H1 (cell line): ENCODE measurements at regions not wholly inside any gene's neighbourhood (a gene's known extent, or its start where the extent isn't known, plus 50 kb on each side); places are given as distances from the start of the nearest gene placed in this dataset.

Experiments
- CTCF ChIA-PET: fragments of 300-600 bp; sonication (Branson Sonifier 250); formaldehyde crosslinking; loops from one replicate; lab custom pipeline; 2021; ENCODE audit not compliant: partially characterized antibody; lab: Charles Lee
- POLR2A ChIA-PET: fragments of 300-600 bp; sonication (Branson Sonifier 250); formaldehyde crosslinking; loops from one replicate; lab custom pipeline; 2021; ENCODE audit warnings: inconsistent platforms; ENCODE audit not compliant: partially characterized antibody; lab: Charles Lee
- DNase-seq, 2 experiments: peaks; one replicate each; pipeline versions ENCODE4 v3.0.0 to v3.0.0-alpha.2; 2010 to 2022; ENCODE audit warnings: low spot score in 2 of 2, low read depth in 1 of 2, mixed read lengths in 1 of 2
- FAIRE-seq: peaks from 2 replicates; lab custom pipeline; 2011; peaks lifted over from hg19 to GRCh38; lab: Jason Lieb, UNC
- H2AFZ ChIP-seq: 2 replicates; pipeline ENCODE4 v1.8.1; 2012; ENCODE audit warnings: low read length, inconsistent platforms
- H2AK5ac ChIP-seq: 2 replicates; pipeline ENCODE4 v1.6.1; 2013; ENCODE audit warnings: low read depth, low read length
- H2BK120ac ChIP-seq: replicated peaks from 2 replicates; pipeline ENCODE3; 2013; ENCODE audit warnings: low read depth, low read length, inconsistent platforms
- H2BK12ac ChIP-seq: 2 replicates; pipeline ENCODE4 v1.6.1; 2013; ENCODE audit warnings: low read depth, low read length
- H2BK15ac ChIP-seq: 2 replicates; pipeline ENCODE4 v1.6.1; 2013; ENCODE audit warnings: low read length
- H2BK20ac ChIP-seq: 2 replicates; pipeline ENCODE4 v1.6.1; 2013; ENCODE audit warnings: low read length
- H2BK5ac ChIP-seq: 2 replicates; pipeline ENCODE4 v1.6.1; 2013; ENCODE audit warnings: low read depth, low read length
- H3K14ac ChIP-seq: 2 replicates; pipeline ENCODE4 v1.6.1; 2013; ENCODE audit warnings: inconsistent platforms; ENCODE audit not compliant: insufficient read length
- H3K18ac ChIP-seq: 2 replicates; pipeline ENCODE4 v1.6.1; 2013; ENCODE audit warnings: low read length; ENCODE audit errors: extremely low read depth
- H3K23ac ChIP-seq: 2 replicates; pipeline ENCODE4 v1.6.1; 2013; ENCODE audit warnings: inconsistent platforms; ENCODE audit not compliant: insufficient read length
- H3K23me2 ChIP-seq: 2 replicates; pipeline ENCODE4 v1.6.1; 2013; ENCODE audit warnings: low read depth, low read length
- H3K27ac ChIP-seq: 2 replicates; pipeline ENCODE4 v1.6.1; 2011; ENCODE audit warnings: low read depth, low read length, inconsistent platforms
- H3K27me3 ChIP-seq, 4 experiments: replicated peaks in 1 of 4; 1 replicate in 1 of 4; 2 replicates in 3 of 4; pipeline versions ENCODE4 v1.6.1 to v1.8.1; 2011 to 2013; ENCODE audit warnings: low read length in 3 of 4, mild to moderate bottlenecking in 3 of 4, inconsistent platforms in 2 of 4, mixed read lengths in 2 of 4, moderate library complexity in 1 of 4; ENCODE audit not compliant: control insufficient read depth in 3 of 4, insufficient read depth in 3 of 4; ENCODE audit errors: extremely low read depth in 1 of 4
- H3K36me3 ChIP-seq, 4 experiments: 2 replicates each; pipeline versions ENCODE4 v1.6.1 to v1.8.1; 2011 to 2013; ENCODE audit warnings: mild to moderate bottlenecking in 4 of 4, low read length in 3 of 4, moderate library complexity in 2 of 4, control low read depth in 1 of 4, inconsistent platforms in 1 of 4; ENCODE audit not compliant: insufficient read depth in 4 of 4, control insufficient read depth in 2 of 4
- H3K4ac ChIP-seq: replicated peaks from 2 replicates; pipeline ENCODE3; 2013; ENCODE audit warnings: low read length, low read depth, mixed read lengths, inconsistent platforms; ENCODE audit not compliant: insufficient read length
- H3K4me1 ChIP-seq, 4 experiments: replicated peaks in 1 of 4; 1 replicate in 1 of 4; 2 replicates in 3 of 4; pipeline versions ENCODE4 v1.6.1 to v1.8.1; 2011 to 2013; ENCODE audit warnings: low read length in 3 of 4, inconsistent platforms in 2 of 4, mixed read lengths in 1 of 4; ENCODE audit not compliant: insufficient read depth in 4 of 4, control insufficient read depth in 3 of 4
- H3K4me2 ChIP-seq, 2 experiments: 2 replicates each; pipeline versions ENCODE4 v1.6.1 to v1.8.1; 2011 to 2013; ENCODE audit warnings: low read depth in 2 of 2, low read length in 2 of 2, control low read depth in 1 of 2, inconsistent platforms in 1 of 2, mild to moderate bottlenecking in 1 of 2; ENCODE audit not compliant: insufficient read depth in 1 of 2
- H3K4me3 ChIP-seq, 4 experiments: fragments of 200-600, 300-600 bp in 1 of 4; sonication (generic), shearing (Covaris generic), sonication (Bioruptor Twin) in 1 of 4; 2 replicates each; pipeline versions ENCODE4 v1.5.1 to v1.8.1; 2011 to 2016; ENCODE audit warnings: low read length in 4 of 4, low read depth in 3 of 4, control low read depth in 2 of 4, inconsistent platforms in 2 of 4, mild to moderate bottlenecking in 2 of 4, mixed read lengths in 1 of 4, moderate library complexity in 1 of 4; ENCODE audit not compliant: insufficient read depth in 2 of 4; ENCODE audit errors: extremely low read depth in 1 of 4
- H3K56ac ChIP-seq: replicated peaks from 2 replicates; pipeline ENCODE3; 2013; ENCODE audit warnings: low read depth, mild to moderate bottlenecking, mixed read lengths, low read length, inconsistent platforms; ENCODE audit not compliant: insufficient read length
- H3K79me1 ChIP-seq: 2 replicates; pipeline ENCODE4 v1.6.1; 2013; ENCODE audit warnings: low read depth, low read length, control low read depth
- H3K79me2 ChIP-seq, 2 experiments: 2 replicates each; pipeline versions ENCODE4 v1.6.1 to v1.8.1; 2012 to 2013; ENCODE audit warnings: low read length in 2 of 2, mild to moderate bottlenecking in 2 of 2, inconsistent platforms in 1 of 2; ENCODE audit not compliant: insufficient read depth in 2 of 2, control insufficient read depth in 1 of 2
- H3K9ac ChIP-seq, 4 experiments: replicated peaks in 1 of 4; 1 replicate in 1 of 4; 2 replicates in 3 of 4; pipeline versions ENCODE4 v1.6.1 to v1.8.1; 2011 to 2013; ENCODE audit warnings: low read depth in 3 of 4, low read length in 3 of 4, control low read depth in 2 of 4, mild to moderate bottlenecking in 2 of 4, moderate library complexity in 2 of 4, inconsistent platforms in 1 of 4; ENCODE audit errors: extremely low read depth in 1 of 4
- H3K9me3 ChIP-seq, 2 experiments: 2 replicates each; pipeline versions ENCODE4 v1.6.1 to v1.8.1; 2012 to 2013; ENCODE audit warnings: mild to moderate bottlenecking in 2 of 2, moderate library complexity in 2 of 2, control low read depth in 1 of 2, inconsistent platforms in 1 of 2, low read depth in 1 of 2, low read length in 1 of 2, mixed read lengths in 1 of 2; ENCODE audit not compliant: insufficient read depth in 2 of 2
- H4K20me1 ChIP-seq, 2 experiments: replicated peaks in 1 of 2; 2 replicates each; pipeline versions ENCODE3 to v1.8.1; 2011 to 2013; ENCODE audit warnings: inconsistent platforms in 2 of 2, low read length in 2 of 2, mild to moderate bottlenecking in 1 of 2; ENCODE audit not compliant: insufficient read depth in 2 of 2, control insufficient read depth in 1 of 2
- H4K5ac ChIP-seq: 2 replicates; pipeline ENCODE4 v1.6.1; 2013; ENCODE audit warnings: low read length, low read depth, mixed read lengths, inconsistent platforms; ENCODE audit not compliant: insufficient read length
- H4K8ac ChIP-seq: 2 replicates; pipeline ENCODE4 v1.8.0; 2013; ENCODE audit warnings: mild to moderate bottlenecking, moderate library complexity, low read length, inconsistent platforms; ENCODE audit not compliant: insufficient read depth; ENCODE audit errors: extremely low read depth
- H4K91ac ChIP-seq: replicated peaks from 2 replicates; pipeline ENCODE3; 2013; ENCODE audit warnings: low read length, mixed read lengths, inconsistent platforms; ENCODE audit not compliant: insufficient read length
- CHD7 ChIP-seq: fragments of 300-600 bp; sonication (generic); IDR thresholded peaks from 2 replicates; pipeline ENCODE4 v1.7.1; 2012; ENCODE audit warnings: low read length, moderate library complexity, mild to moderate bottlenecking, inconsistent platforms; ENCODE audit not compliant: insufficient replicate concordance
- WGBS, 2 experiments: shearing (Covaris generic) in 1 of 2; methylation state at CpG; one replicate each; pipeline versions ENCODE4 v1.1.6 to v1.1.7; 2013 to 2015; ENCODE audit warnings: low lambda C conversion rate in 2 of 2, mixed read lengths in 2 of 2, inconsistent platforms in 1 of 2, low coverage in 1 of 2, missing lambda C conversion rate in 1 of 2; ENCODE audit not compliant: insufficient replicate concordance in 2 of 2, insufficient coverage in 1 of 2, insufficient read length in 1 of 2; ENCODE audit errors: extremely low coverage in 1 of 2, missing lambda C conversion rate in 1 of 2; 5-methylcytosine and 5-hydroxymethylcytosine counted together

GRCh38 chr10:10421071-10421470 lies 596.6 kb upstream of the CELF2 start:
- no peaks in the 10 kb centered on the region for H3K9me3 ChIP-seq
- 83% methylated on average over 5 of the region's 5 CpGs; no CpG with 5 or more reads in 1 of the 2 experiments for WGBS, 2 experiments
- H3K4me1 ChIP-seq, result peaks cover 0 to 2% (median 0%) of the 10 kb centered on the region in 4 experiments; a peak in 1 of 7 replicates
- H3K9ac ChIP-seq, result no peak overlapping the region; a peak in 1 of 7 replicates
- DNase-seq, result no peak
- no peak overlapping the region for H4K5ac ChIP-seq
- H3K79me1 ChIP-seq, result no peaks in the 10 kb centered on the region
- no peak overlapping the region for H3K4ac ChIP-seq
- no peak overlapping the region for H3K14ac ChIP-seq
- no peak overlapping the region for H4K8ac ChIP-seq
- no peaks in the 10 kb centered on the region for H3K27me3 ChIP-seq
- no peak overlapping the region for H3K23ac ChIP-seq
- no peak overlapping the region for H2BK20ac ChIP-seq
- H3K56ac ChIP-seq, result no peak overlapping the region
- no peaks in the 10 kb centered on the region for H3K36me3 ChIP-seq
- no peak overlapping the region for H3K18ac ChIP-seq
- no peak overlapping the region for H2BK12ac ChIP-seq
- H2BK120ac ChIP-seq, result no peak overlapping the region
- no peak overlapping the region for H3K4me2 ChIP-seq
- H3K79me2 ChIP-seq, result no peaks in the 10 kb centered on the region
- no peak overlapping the region; the same call in 1 of the 2 replicates for H2BK15ac ChIP-seq
- H2AK5ac ChIP-seq, result no peak overlapping the region
- no peak overlapping the region for H3K27ac ChIP-seq
- no peaks in the 10 kb centered on the region for H3K23me2 ChIP-seq
- H2BK5ac ChIP-seq, result no peak overlapping the region
- H2AFZ ChIP-seq, result no peak overlapping the region
- ChIA-PET POLR2A (no interaction called here), CTCF (no interaction called here)
- FAIRE-seq, result no peak
- H4K91ac ChIP-seq, result no peak overlapping the region
- H4K20me1 ChIP-seq, result no peaks in the 10 kb centered on the region
- H3K4me3 ChIP-seq, result no peak overlapping the region
- TF ChIP-seq CHD7, result no peak
